Caco-2 (cell line): ENCODE measurements at regions not wholly inside any gene's neighbourhood (a gene's known extent, or its start where the extent isn't known, plus 50 kb on each side); places are given as distances from the start of the nearest gene placed in this dataset.

Experiments used
- BruUV-seq: library from RNA; stranded (reverse); fragments of 400-500 nt; replicated peaks from 2 replicates; lab custom pipeline; 2021; lab: Mats Ljungman, UMichigan
- CTCF ChIA-PET: fragments of 300-600 bp; sonication (Branson Sonifier 250); formaldehyde crosslinking; loops from one replicate; lab custom pipeline; 2022; ENCODE audit warnings: antibody characterized with exemption; lab: Charles Lee
- POLR2A ChIA-PET: fragments of 300-600 bp; sonication (Branson Sonifier 250); formaldehyde crosslinking; loops from one replicate; lab custom pipeline; 2022; ENCODE audit warnings: antibody characterized with exemption; lab: Charles Lee
- DNase-seq, 2 experiments: peaks; one replicate each; pipeline versions ENCODE4 v3.0.0 to v3.0.0-alpha.2; 2020 to 2022
- H3K27me3 ChIP-seq: replicated peaks from 2 replicates; pipeline ENCODE4 v1.6.0; 2011; ENCODE audit warnings: low read length; ENCODE audit not compliant: control insufficient read depth, insufficient read depth
- H3K36me3 ChIP-seq: 2 replicates; pipeline ENCODE4 v1.5.1; 2011; ENCODE audit warnings: low read length; ENCODE audit not compliant: control insufficient read depth, insufficient read depth
- H3K4me1 ChIP-seq: fragments of 250-450 bp; sonication (Bioruptor Pico); 2 replicates; pipeline ENCODE4 v1.5.1; 2020; ENCODE audit warnings: mild to moderate bottlenecking
- H3K4me3 ChIP-seq: 2 replicates; pipeline ENCODE4 v1.5.1; 2011; ENCODE audit warnings: low read depth, mild to moderate bottlenecking, control low read depth, low read length
- H3K9me3 ChIP-seq: fragments of 250-450 bp; sonication (Bioruptor Pico); 2 replicates; pipeline ENCODE4 v1.5.1; 2020; ENCODE audit warnings: mild to moderate bottlenecking, moderate library complexity
- H3K27ac Mint-ChIP-seq: one replicate; pipeline ENCODE4 v1.8.0; 2022; ENCODE audit warnings: mixed read lengths; ENCODE audit not compliant: unreplicated experiment
- H3K27me3 Mint-ChIP-seq: one replicate; pipeline ENCODE4 v1.8.0; 2022; ENCODE audit warnings: mixed read lengths; ENCODE audit not compliant: insufficient read depth, unreplicated experiment
- H3K36me3 Mint-ChIP-seq: one replicate; pipeline ENCODE4 v1.8.0; 2022; ENCODE audit warnings: mild to moderate bottlenecking, mixed read lengths; ENCODE audit not compliant: insufficient read depth, unreplicated experiment
- H3K4me1 Mint-ChIP-seq: one replicate; pipeline ENCODE4 v1.8.0; 2022; ENCODE audit warnings: low read depth, mixed read lengths; ENCODE audit not compliant: unreplicated experiment
- H3K4me3 Mint-ChIP-seq: one replicate; pipeline ENCODE4 v1.8.0; 2022; ENCODE audit warnings: mild to moderate bottlenecking, moderate library complexity, mixed read lengths; ENCODE audit not compliant: unreplicated experiment
- H3K9me3 Mint-ChIP-seq: one replicate; pipeline ENCODE4 v1.8.0; 2022; ENCODE audit warnings: mixed read lengths; ENCODE audit not compliant: unreplicated experiment
- CTCF ChIP-seq, 2 experiments: fragments of 200-600 bp in 1 of 2; IDR thresholded peaks; 1 replicate in 1 of 2; 2 replicates in 1 of 2; pipeline versions ENCODE4 v1.5.1 to v1.8.0; 2011 to 2022; ENCODE audit warnings: antibody characterized with exemption in 1 of 2, control low read depth in 1 of 2, inconsistent platforms in 1 of 2, low read depth in 1 of 2, low read length in 1 of 2, mild to moderate bottlenecking in 1 of 2, moderate library complexity in 1 of 2; ENCODE audit not compliant: insufficient read depth in 1 of 2, severe bottlenecking in 1 of 2, unreplicated experiment in 1 of 2
- intact Hi-C: fragments of 100-400 bp; cut with micrococcal nuclease; formaldehyde crosslinking; loops from one replicate; pipeline ENCODE4 v1.10.0; 2022; ENCODE audit not compliant: unreplicated experiment

- H3K27me3 ChIP-seq, result no peaks in the 10 kb centered on the region
- Mint-ChIP-seq H3K4me1 (no peaks in the 10 kb centered on the region), H3K4me3 (no peak overlapping the region), H3K27me3 (no peaks in the 10 kb centered on the region), H3K27ac (no peak overlapping the region), H3K36me3 (no peaks in the 10 kb centered on the region), H3K9me3 (no peaks in the 10 kb centered on the region)
- ChIA-PET CTCF (interaction anchor here (1.5 kb wide), 1 partner anchor 64 kb away, joined by 5 read pairs; the partner anchor contains the start of gene EFNB1), POLR2A (no interaction called here)
- no TSS peak for BruUV-seq
- H3K9me3 ChIP-seq, result no peaks in the 10 kb centered on the region
- H3K4me1 ChIP-seq, result no peaks in the 10 kb centered on the region
- DNase-seq, result no peak
- no peaks in the 10 kb centered on the region for H3K36me3 ChIP-seq
- no peak overlapping the region for H3K4me3 ChIP-seq
- intact Hi-C loops, result no loop called here
- no peak for TF ChIP-seq CTCF (IDR thresholded peaks at IDR 0.05; ENCODE audit: insufficient read depth in 1 of 2, low read depth in 1 of 2, low read length in 1 of 2, severe bottlenecking in 1 of 2, unreplicated experiment in 1 of 2)
Observed at GRCh38 chrX:68892651-68893050, 63.8 kb downstream of the EFNB1 start.

- H3K9me3 Mint-ChIP-seq, result no peaks in the 10 kb centered on the region
- no peak overlapping the region for H3K4me3 ChIP-seq
- BruUV-seq, result no TSS peak
- H3K27ac Mint-ChIP-seq, result no peak overlapping the region
- CTCF ChIA-PET, result no interaction called here
- H3K4me3 Mint-ChIP-seq, result no peak overlapping the region
- no peaks in the 10 kb centered on the region for H3K27me3 ChIP-seq
- H3K4me1 Mint-ChIP-seq, result no peaks in the 10 kb centered on the region
- no peak for DNase-seq
- intact Hi-C loops, result no loop called here
- H3K9me3 ChIP-seq, result no peaks in the 10 kb centered on the region
- no peaks in the 10 kb centered on the region for H3K36me3 Mint-ChIP-seq
- no peaks in the 10 kb centered on the region for H3K27me3 Mint-ChIP-seq
- H3K36me3 ChIP-seq, result no peaks in the 10 kb centered on the region
- H3K4me1 ChIP-seq, result no peaks in the 10 kb centered on the region
- POLR2A ChIA-PET, result no interaction called here
- no peak for TF ChIP-seq CTCF (IDR thresholded peaks at IDR 0.05; ENCODE audit: insufficient read depth in 1 of 2, low read depth in 1 of 2, low read length in 1 of 2, severe bottlenecking in 1 of 2, unreplicated experiment in 1 of 2)
Observed at GRCh38 chrX:68892134-68892533, 63.3 kb downstream of the EFNB1 start.
